ENCODE measurements at regions not wholly inside any gene's neighbourhood (a gene's known extent, or its start where the extent isn't known, plus 50 kb on each side); places are given as distances from the start of the nearest gene placed in this dataset.

GRCh38 chr2:85939131-85939530 lies 50.3 kb upstream of the ST3GAL5 start:
- DNase-seq = no peak
